GM23338 (cell line): ENCODE measurements at regions not wholly inside any gene's neighbourhood (a gene's known extent, or its start where the extent isn't known, plus 50 kb on each side); places are given as distances from the start of the nearest gene placed in this dataset.
"Not testable (repeated sequence)": the region's sequence is repeated elsewhere in the genome, so short reads cannot be mapped to it uniquely, and the experiment has no call there.

Experiments
- ATAC-seq: fragments of 200-7000 bp; cut with Tn5 transposase; 3 replicates; pipeline ENCODE4 v1.9.1; 2020
- DNase-seq: peaks from one replicate; pipeline ENCODE4 v3.0.0-alpha.2; 2015; ENCODE audit warnings: low spot score
- H2AFZ ChIP-seq: fragments of 200-600 bp; sonication (generic); 2 replicates; pipeline ENCODE4 v1.8.0; 2016; ENCODE audit warnings: antibody characterized with exemption, mild to moderate bottlenecking, moderate library complexity
- H3F3A ChIP-seq: fragments of 200-600 bp; sonication (generic); replicated peaks from 2 replicates; pipeline ENCODE4 v1.8.0; 2017; ENCODE audit warnings: antibody characterized with exemption, mixed run types, low read depth
- H3K27ac ChIP-seq: fragments of 200-600 bp; sonication (generic); 2 replicates; pipeline ENCODE4 v1.6.1; 2016; ENCODE audit warnings: low read depth
- H3K27me3 ChIP-seq: fragments of 200-600 bp; sonication (generic); 2 replicates; pipeline ENCODE4 v1.8.0; 2016; ENCODE audit warnings: mild to moderate bottlenecking, mixed run types, moderate library complexity; ENCODE audit not compliant: insufficient read depth
- H3K36me3 ChIP-seq: fragments of 200-600 bp; sonication (generic); 2 replicates; pipeline ENCODE4 v1.8.0; 2016; ENCODE audit warnings: mild to moderate bottlenecking; ENCODE audit not compliant: insufficient read depth
- H3K4me1 ChIP-seq: fragments of 200-600 bp; sonication (generic); 2 replicates; pipeline ENCODE4 v1.8.0; 2016; ENCODE audit warnings: mild to moderate bottlenecking, moderate library complexity; ENCODE audit not compliant: insufficient read depth
- H3K4me2 ChIP-seq: fragments of 200-600 bp; sonication (generic); 2 replicates; pipeline ENCODE4 v1.7.1; 2017; ENCODE audit warnings: mixed run types
- H3K4me3 ChIP-seq: fragments of 200-600 bp; sonication (generic); 2 replicates; pipeline ENCODE4 v1.6.1; 2016; ENCODE audit warnings: mixed run types
- H3K79me2 ChIP-seq: fragments of 200-600 bp; sonication (generic); replicated peaks from 2 replicates; pipeline ENCODE4 v1.8.0; 2017; ENCODE audit warnings: mild to moderate bottlenecking; ENCODE audit not compliant: insufficient read depth
- H3K9me2 ChIP-seq: fragments of 200-600 bp; sonication (generic); 2 replicates; pipeline ENCODE4 v1.8.0; 2017; ENCODE audit not compliant: insufficient read depth
- H4K20me1 ChIP-seq: fragments of 200-600 bp; sonication (generic); replicated peaks from 2 replicates; pipeline ENCODE4 v1.8.0; 2017; ENCODE audit warnings: mild to moderate bottlenecking; ENCODE audit not compliant: insufficient read depth
- H3K27ac Mint-ChIP-seq: 2 replicates; pipeline ENCODE4 v1.8.0; 2020; ENCODE audit warnings: inconsistent platforms, mild to moderate bottlenecking, moderate library complexity, mixed read lengths
- H3K27me3 Mint-ChIP-seq: 3 replicates; pipeline ENCODE4 v1.8.0; 2022; ENCODE audit warnings: low read depth, mild to moderate bottlenecking, moderate library complexity, mixed read lengths, inconsistent platforms; ENCODE audit not compliant: insufficient read depth, poor library complexity
- H3K36me3 Mint-ChIP-seq: 3 replicates; pipeline ENCODE4 v1.8.0; 2021; ENCODE audit warnings: low read depth, mild to moderate bottlenecking, inconsistent platforms, moderate library complexity, mixed read lengths
- H3K4me1 Mint-ChIP-seq: 3 replicates; pipeline ENCODE4 v1.8.0; 2020; ENCODE audit warnings: mild to moderate bottlenecking, inconsistent platforms, mixed read lengths
- H3K4me3 Mint-ChIP-seq: 3 replicates; pipeline ENCODE4 v1.8.0; 2021; ENCODE audit warnings: moderate library complexity, mild to moderate bottlenecking, inconsistent platforms, mixed read lengths
- H3K9me3 Mint-ChIP-seq: 3 replicates; pipeline ENCODE4 v1.8.0; 2020; ENCODE audit warnings: moderate library complexity, mild to moderate bottlenecking, inconsistent platforms, mixed read lengths
- ETS1 ChIP-seq: IDR thresholded peaks from 2 replicates; pipeline ENCODE4 v1.6.1; 2016; ENCODE audit warnings: antibody characterized with exemption
- EZH2 ChIP-seq: fragments of 200-600 bp; sonication (generic); IDR thresholded peaks from one replicate; pipeline ENCODE4 v1.8.0; 2017; ENCODE audit warnings: antibody characterized with exemption, mild to moderate bottlenecking, low read depth; ENCODE audit not compliant: unreplicated experiment
- JUNB ChIP-seq: IDR thresholded peaks from one replicate; pipeline ENCODE4 v1.6.1; 2016; ENCODE audit warnings: antibody characterized with exemption; ENCODE audit not compliant: unreplicated experiment
- NANOG ChIP-seq: IDR thresholded peaks from 2 replicates; pipeline ENCODE4 v1.6.1; 2016; ENCODE audit warnings: antibody characterized with exemption, borderline replicate concordance
- POLR2AphosphoS5 ChIP-seq: IDR thresholded peaks from 2 replicates; pipeline ENCODE4 v1.6.1; 2016; ENCODE audit warnings: antibody characterized with exemption, low read depth
- STAT1 ChIP-seq: IDR thresholded peaks from one replicate; pipeline ENCODE4 v1.6.1; 2016; ENCODE audit warnings: antibody characterized with exemption; ENCODE audit not compliant: unreplicated experiment
- ZNF114 ChIP-seq: fragments of 250-450 bp; sonication (Bioruptor Pico); IDR thresholded peaks from 2 replicates; pipeline ENCODE4 v1.5.0; 2020; ENCODE audit warnings: mild to moderate bottlenecking, moderate library complexity
- TF ChIP-seq, protein P1 (sequence below), 2 experiments: fragments of 200-600 bp in 1 of 2; sonication (generic) in 1 of 2; conservative IDR thresholded peaks; 2 replicates each; pipeline versions ENCODE4 v1.5.1 to v1.6.1; 2016 to 2017; ENCODE audit warnings: antibody characterized with exemption in 2 of 2, low read depth in 2 of 2, mild to moderate bottlenecking in 2 of 2, moderate library complexity in 1 of 2

GRCh38 chr18:22827741-22828140, 105.4 kb upstream of the RBBP8 start (continued):
- TF ChIP-seq ZNF114 (CRISPR knock-in tag) (no peak), EZH2 (no peak), NANOG (no peak), POLR2AphosphoS5 (no peak)

DNA sequence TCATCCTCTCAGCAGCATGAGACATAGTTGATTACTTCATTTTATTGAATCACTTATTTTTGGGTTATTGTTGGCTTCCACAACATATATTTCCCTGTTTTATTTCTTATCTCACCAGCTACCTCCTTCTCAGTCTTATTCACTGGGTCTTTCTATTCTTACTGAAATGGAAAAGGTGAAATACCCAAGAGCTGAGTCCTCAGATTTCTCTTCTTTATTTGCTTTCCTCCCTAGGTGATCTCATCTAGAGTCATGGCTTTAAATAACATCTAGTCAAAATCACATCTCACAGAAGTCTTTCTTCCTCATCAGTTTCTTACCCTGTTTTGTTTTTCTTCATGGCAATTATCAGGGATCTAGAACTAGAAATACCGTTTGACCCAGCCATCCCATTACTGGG, 105.0 kb upstream of the RBBP8 start:
- Mint-ChIP-seq H3K4me3 (no peak overlapping the region), H3K27me3 (no peaks in the 10 kb centered on the region), H3K9me3 (no peaks in the 10 kb centered on the region), H3K27ac (no peak overlapping the region), H3K4me1 (peaks cover 10% of the 10 kb centered on the region; the same call in 2 of the 3 replicates), H3K36me3 (no peaks in the 10 kb centered on the region)
- no peaks in the 10 kb centered on the region for H3K27me3 ChIP-seq
- H3K79me2 ChIP-seq, result no peaks in the 10 kb centered on the region
- H4K20me1 ChIP-seq, result no peaks in the 10 kb centered on the region
- no peak overlapping the region for H3K4me3 ChIP-seq
- H3K36me3 ChIP-seq, result no peaks in the 10 kb centered on the region
- no peak for TF ChIP-seq ETS1
- no peak for TF ChIP-seq EZH2
- no peak overlapping the region for H3K4me2 ChIP-seq
- DNase-seq (no peak), ATAC-seq (no peak)
- H3K27ac ChIP-seq, result no peak overlapping the region
- H2AFZ ChIP-seq, result no peak overlapping the region
- H3K4me1 ChIP-seq, result 0 out of 2 replicates have a peak, but pooled peaks cover 1% of the 10 kb centered on the region
- no peaks in the 10 kb centered on the region for H3F3A ChIP-seq
- H3K9me2 ChIP-seq, result no peaks in the 10 kb centered on the region

DNA sequence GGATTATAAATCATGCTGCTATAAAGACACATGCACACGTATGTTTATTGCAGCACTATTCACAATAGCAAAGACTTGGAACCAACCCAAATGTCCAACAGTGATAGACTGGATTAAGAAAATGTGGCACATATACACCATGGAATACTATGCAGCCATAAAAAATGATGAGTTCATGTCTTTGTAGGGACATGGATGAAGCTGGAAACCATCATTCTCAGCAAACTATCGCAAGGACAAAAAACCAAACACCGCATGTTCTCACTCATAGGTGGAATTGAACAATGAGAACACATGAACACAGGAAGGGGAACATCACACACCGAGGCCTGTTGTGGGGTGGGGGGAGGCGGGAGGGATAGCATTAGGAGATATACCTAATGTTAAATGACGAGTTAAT, 104.5 kb upstream of the RBBP8 start:
- not testable (repeated sequence) for H3K36me3 ChIP-seq, H3K36me3 Mint-ChIP-seq, H3K4me3 Mint-ChIP-seq

DNA sequence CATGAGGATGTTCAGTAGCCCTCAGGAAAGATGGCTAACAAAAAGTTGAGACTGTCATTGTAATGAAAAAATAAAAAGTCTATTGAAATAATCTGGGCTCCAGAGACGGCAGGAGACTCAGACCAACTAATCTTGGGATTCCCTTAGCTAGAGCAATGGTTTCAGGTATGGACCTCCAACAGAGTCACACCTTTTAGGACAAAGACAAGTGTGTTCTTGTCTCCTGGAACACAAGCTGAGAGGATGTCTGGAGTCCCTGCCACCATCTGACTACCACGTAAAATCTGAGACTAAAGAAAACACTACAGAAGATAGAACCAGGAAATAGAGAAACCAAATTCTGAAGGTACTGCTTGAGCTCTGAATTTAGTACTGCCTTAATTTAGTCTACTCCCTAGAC, 103.3 kb upstream of the RBBP8 start:
- TF ChIP-seq POLR2AphosphoS5, result no peak
- TF ChIP-seq EZH2, result no peak
- TF ChIP-seq JUNB, result no peak
- TF ChIP-seq, protein P1, sequence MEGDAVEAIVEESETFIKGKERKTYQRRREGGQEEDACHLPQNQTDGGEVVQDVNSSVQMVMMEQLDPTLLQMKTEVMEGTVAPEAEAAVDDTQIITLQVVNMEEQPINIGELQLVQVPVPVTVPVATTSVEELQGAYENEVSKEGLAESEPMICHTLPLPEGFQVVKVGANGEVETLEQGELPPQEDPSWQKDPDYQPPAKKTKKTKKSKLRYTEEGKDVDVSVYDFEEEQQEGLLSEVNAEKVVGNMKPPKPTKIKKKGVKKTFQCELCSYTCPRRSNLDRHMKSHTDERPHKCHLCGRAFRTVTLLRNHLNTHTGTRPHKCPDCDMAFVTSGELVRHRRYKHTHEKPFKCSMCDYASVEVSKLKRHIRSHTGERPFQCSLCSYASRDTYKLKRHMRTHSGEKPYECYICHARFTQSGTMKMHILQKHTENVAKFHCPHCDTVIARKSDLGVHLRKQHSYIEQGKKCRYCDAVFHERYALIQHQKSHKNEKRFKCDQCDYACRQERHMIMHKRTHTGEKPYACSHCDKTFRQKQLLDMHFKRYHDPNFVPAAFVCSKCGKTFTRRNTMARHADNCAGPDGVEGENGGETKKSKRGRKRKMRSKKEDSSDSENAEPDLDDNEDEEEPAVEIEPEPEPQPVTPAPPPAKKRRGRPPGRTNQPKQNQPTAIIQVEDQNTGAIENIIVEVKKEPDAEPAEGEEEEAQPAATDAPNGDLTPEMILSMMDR (conservative IDR thresholded peaks at IDR 0.05; ENCODE audit: low read depth in 2 of 2), result no peak
- TF ChIP-seq STAT1, result no peak
- no peak for TF ChIP-seq NANOG
- H3K27ac ChIP-seq, result no peak overlapping the region
- H3K4me3 ChIP-seq, result no peak overlapping the region
- no peak overlapping the region for H2AFZ ChIP-seq
- no peaks in the 10 kb centered on the region for H3K9me2 ChIP-seq
- Mint-ChIP-seq H3K36me3 (no peaks in the 10 kb centered on the region), H3K4me1 (peaks cover 10% of the 10 kb centered on the region; the same call in 2 of the 3 replicates), H3K4me3 (no peak overlapping the region), H3K9me3 (no peaks in the 10 kb centered on the region), H3K27ac (no peak overlapping the region), H3K27me3 (no peaks in the 10 kb centered on the region)
- no peaks in the 10 kb centered on the region for H3K27me3 ChIP-seq
- H3K79me2 ChIP-seq, result no peaks in the 10 kb centered on the region
- ATAC-seq, result no peak
- peak; percentile 14 for DNase-seq
- no peaks in the 10 kb centered on the region for H3K4me1 ChIP-seq
- no peaks in the 10 kb centered on the region for H3K36me3 ChIP-seq
- H3F3A ChIP-seq, result no peaks in the 10 kb centered on the region
- H4K20me1 ChIP-seq, result no peaks in the 10 kb centered on the region
- no peak overlapping the region for H3K4me2 ChIP-seq

More for the DNA sequence above, 104.5 kb upstream of the RBBP8 start:
- H3K27ac ChIP-seq, H3K4me3 ChIP-seq, H3K4me1 ChIP-seq, H3F3A ChIP-seq, H3K27ac Mint-ChIP-seq, H3K4me2 ChIP-seq, H3K27me3 Mint-ChIP-seq, ATAC-seq, H2AFZ ChIP-seq, H3K9me3 Mint-ChIP-seq, H3K79me2 ChIP-seq, DNase-seq, H3K9me2 ChIP-seq, H4K20me1 ChIP-seq, H3K27me3 ChIP-seq: not testable (repeated sequence)
- peaks cover 10% of the 10 kb centered on the region; the same call in 2 of the 3 replicates for H3K4me1 Mint-ChIP-seq
